ENCODE measurements at regions not wholly inside any gene's neighbourhood (a gene's known extent, or its start where the extent isn't known, plus 50 kb on each side); places are given as distances from the start of the nearest gene placed in this dataset.

- no peaks in the 10 kb centered on the region for H3K79me2 ChIP-seq (ENCODE audit: insufficient read depth, low read length)
- no peaks in the 10 kb centered on the region for H3K9me3 ChIP-seq (ENCODE audit: insufficient read depth, low read depth, low read length)
- TF ChIP-seq CTCF (conservative IDR thresholded peaks at IDR 0.05; ENCODE audit: low read length) (no peak), EZH2phosphoT487 (IDR thresholded peaks at IDR 0.05; ENCODE audit: borderline replicate concordance) (no peak)
- H4K20me1 ChIP-seq (ENCODE audit: insufficient read depth, low read length, poor library complexity, severe bottlenecking), result no peaks in the 10 kb centered on the region
- H3K4me2 ChIP-seq (ENCODE audit: low read depth, low read length, poor library complexity, severe bottlenecking), result no peak overlapping the region
- no peak overlapping the region for H3K9ac ChIP-seq (ENCODE audit: low read depth, low read length, poor library complexity, severe bottlenecking)
- no peaks in the 10 kb centered on the region for H3F3A ChIP-seq (ENCODE audit: low read depth)
- no peaks in the 10 kb centered on the region for H3K9me2 ChIP-seq (replicated peaks; ENCODE audit: low read depth, low read length)
- H3K4me1 ChIP-seq (ENCODE audit: insufficient read depth, low read length, poor library complexity, severe bottlenecking), result no peaks in the 10 kb centered on the region
- H2AFZ ChIP-seq (ENCODE audit: low read length), result no peak overlapping the region
- no peaks in the 10 kb centered on the region for H3K27me3 ChIP-seq (ENCODE audit: insufficient read depth, low read length, poor library complexity, severe bottlenecking)
- H3K36me3 ChIP-seq (ENCODE audit: insufficient read depth, low read length), result no peaks in the 10 kb centered on the region
- H3K4me3 ChIP-seq (ENCODE audit: low read length, poor library complexity, severe bottlenecking), result no peak overlapping the region
These were observed 61.7 kb upstream of the PCBD1 start for GRCh38 chr10:70950037-70950436.

GRCh38 chr10:70950801-70951200 lies 62.4 kb upstream of the PCBD1 start:
- Histone ChIP-seq H3K9ac (ENCODE audit: low read depth, low read length, poor library complexity, severe bottlenecking) (no peak overlapping the region), H3K27me3 (ENCODE audit: insufficient read depth, low read length, poor library complexity, severe bottlenecking) (no peaks in the 10 kb centered on the region), H4K20me1 (ENCODE audit: insufficient read depth, low read length, poor library complexity, severe bottlenecking) (no peaks in the 10 kb centered on the region), H3K36me3 (ENCODE audit: insufficient read depth, low read length) (no peaks in the 10 kb centered on the region), H3F3A (ENCODE audit: low read depth) (no peaks in the 10 kb centered on the region), H3K4me1 (ENCODE audit: insufficient read depth, low read length, poor library complexity, severe bottlenecking) (no peaks in the 10 kb centered on the region), H3K4me3 (ENCODE audit: low read length, poor library complexity, severe bottlenecking) (no peak overlapping the region), H3K9me3 (ENCODE audit: insufficient read depth, low read depth, low read length) (no peaks in the 10 kb centered on the region), H3K9me2 (replicated peaks; ENCODE audit: low read depth, low read length) (no peaks in the 10 kb centered on the region), H3K79me2 (ENCODE audit: insufficient read depth, low read length) (no peaks in the 10 kb centered on the region), H3K4me2 (ENCODE audit: low read depth, low read length, poor library complexity, severe bottlenecking) (no peak overlapping the region), H2AFZ (ENCODE audit: low read length) (no peak overlapping the region)
- TF ChIP-seq CTCF (conservative IDR thresholded peaks at IDR 0.05; ENCODE audit: low read length) (no peak), EZH2phosphoT487 (IDR thresholded peaks at IDR 0.05; ENCODE audit: borderline replicate concordance) (no peak)

GRCh38 chr10:70952401-70952800 lies 64.0 kb upstream of the PCBD1 start:
- Histone ChIP-seq H3K27me3 (ENCODE audit: insufficient read depth, low read length, poor library complexity, severe bottlenecking) (no peaks in the 10 kb centered on the region), H3K9me3 (ENCODE audit: insufficient read depth, low read depth, low read length) (no peaks in the 10 kb centered on the region), H4K20me1 (ENCODE audit: insufficient read depth, low read length, poor library complexity, severe bottlenecking) (no peaks in the 10 kb centered on the region), H3K9ac (ENCODE audit: low read depth, low read length, poor library complexity, severe bottlenecking) (no peak overlapping the region), H2AFZ (ENCODE audit: low read length) (no peak overlapping the region), H3K36me3 (ENCODE audit: insufficient read depth, low read length) (no peaks in the 10 kb centered on the region), H3K4me3 (ENCODE audit: low read length, poor library complexity, severe bottlenecking) (no peak overlapping the region), H3K4me1 (ENCODE audit: insufficient read depth, low read length, poor library complexity, severe bottlenecking) (no peaks in the 10 kb centered on the region), H3F3A (ENCODE audit: low read depth) (no peaks in the 10 kb centered on the region), H3K4me2 (ENCODE audit: low read depth, low read length, poor library complexity, severe bottlenecking) (no peak overlapping the region), H3K9me2 (replicated peaks; ENCODE audit: low read depth, low read length) (no peaks in the 10 kb centered on the region), H3K79me2 (ENCODE audit: insufficient read depth, low read length) (no peaks in the 10 kb centered on the region)
- TF ChIP-seq CTCF (conservative IDR thresholded peaks at IDR 0.05; ENCODE audit: low read length), result no peak
- no peak for TF ChIP-seq EZH2phosphoT487 (IDR thresholded peaks at IDR 0.05; ENCODE audit: borderline replicate concordance)

Measured in Loucy (cell line).